ENCODE measurements at regions not wholly inside any gene's neighbourhood (a gene's known extent, or its start where the extent isn't known, plus 50 kb on each side); places are given as distances from the start of the nearest gene placed in this dataset.

GRCh38 chr14:105899657-105900397 lies 373.4 kb downstream of the TMEM121 start:
- no peak for TF ChIP-seq ARNTL (CRISPR knock-in tag; IDR thresholded peaks at IDR 0.05; ENCODE audit: borderline replicate concordance, low read depth)
- TF ChIP-seq TCF4 (CRISPR knock-in tag; IDR thresholded peaks at IDR 0.05; ENCODE audit: borderline replicate concordance) = no peak
- TF ChIP-seq POU6F1 (CRISPR knock-in tag; IDR thresholded peaks at IDR 0.05; ENCODE audit: borderline replicate concordance, low read depth) = no peak
- no peak for TF ChIP-seq ZNF565 (CRISPR knock-in tag; conservative IDR thresholded peaks at IDR 0.05; ENCODE audit: low read depth)
- no peak for TF ChIP-seq PATZ1 (CRISPR knock-in tag; IDR thresholded peaks at IDR 0.05; ENCODE audit: borderline replicate concordance)
- no peak for TF ChIP-seq CSRNP3 (CRISPR knock-in tag; IDR thresholded peaks at IDR 0.05)
- ATAC-seq = no peak

GRCh38 chr14:105900398-105901160 lies 374.2 kb downstream of the TMEM121 start:
- TF ChIP-seq TCF4 (CRISPR knock-in tag; IDR thresholded peaks at IDR 0.05; ENCODE audit: borderline replicate concordance) = no peak
- no peak for TF ChIP-seq ZFP30 (CRISPR knock-in tag; IDR thresholded peaks at IDR 0.05)
- no peak for TF ChIP-seq ZNF8 (CRISPR knock-in tag; IDR thresholded peaks at IDR 0.05)
- no peak for TF ChIP-seq OSR1 (CRISPR knock-in tag; IDR thresholded peaks at IDR 0.05)
- TF ChIP-seq TOX (CRISPR knock-in tag; IDR thresholded peaks at IDR 0.05; ENCODE audit: borderline replicate concordance) = no peak
- TF ChIP-seq POU6F1 (CRISPR knock-in tag; IDR thresholded peaks at IDR 0.05; ENCODE audit: borderline replicate concordance, low read depth) = no peak
- TF ChIP-seq CSRNP3 (CRISPR knock-in tag; IDR thresholded peaks at IDR 0.05) = no peak
- no peak for TF ChIP-seq ESRRG (CRISPR knock-in tag; IDR thresholded peaks at IDR 0.05)
- no peak for TF ChIP-seq ZFP3 (CRISPR knock-in tag; IDR thresholded peaks at IDR 0.05)
- no peak for TF ChIP-seq RARB (CRISPR knock-in tag; IDR thresholded peaks at IDR 0.05)
- no peak for TF ChIP-seq ZC3H10 (CRISPR knock-in tag; IDR thresholded peaks at IDR 0.05)
- TF ChIP-seq BACH2 (CRISPR knock-in tag; IDR thresholded peaks at IDR 0.05; ENCODE audit: borderline replicate concordance) = no peak
- no peak for TF ChIP-seq ZNF70 (CRISPR knock-in tag; IDR thresholded peaks at IDR 0.05)
- no peak for TF ChIP-seq SNAI2 (CRISPR knock-in tag; IDR thresholded peaks at IDR 0.05)
- no peak for TF ChIP-seq PATZ1 (CRISPR knock-in tag; IDR thresholded peaks at IDR 0.05; ENCODE audit: borderline replicate concordance)
- ATAC-seq = no peak

GRCh38 chr14:105901226-105901625 lies 374.8 kb downstream of the TMEM121 start:
- no peak for TF ChIP-seq ZFP3 (CRISPR knock-in tag; IDR thresholded peaks at IDR 0.05)
- TF ChIP-seq ZNF565 (CRISPR knock-in tag; conservative IDR thresholded peaks at IDR 0.05; ENCODE audit: low read depth) = no peak
- no peak for TF ChIP-seq GLIS3 (CRISPR knock-in tag; IDR thresholded peaks at IDR 0.05)
- TF ChIP-seq TOX (CRISPR knock-in tag; IDR thresholded peaks at IDR 0.05; ENCODE audit: borderline replicate concordance) = no peak
- no peak for TF ChIP-seq ZC3H10 (CRISPR knock-in tag; IDR thresholded peaks at IDR 0.05)
- no peak for TF ChIP-seq TCF4 (CRISPR knock-in tag; IDR thresholded peaks at IDR 0.05; ENCODE audit: borderline replicate concordance)
- TF ChIP-seq ZFP30 (CRISPR knock-in tag; IDR thresholded peaks at IDR 0.05) = no peak
- no peak for TF ChIP-seq ARNTL (CRISPR knock-in tag; IDR thresholded peaks at IDR 0.05; ENCODE audit: borderline replicate concordance, low read depth)
- TF ChIP-seq PATZ1 (CRISPR knock-in tag; IDR thresholded peaks at IDR 0.05; ENCODE audit: borderline replicate concordance) = no peak
- TF ChIP-seq BACH2 (CRISPR knock-in tag; IDR thresholded peaks at IDR 0.05; ENCODE audit: borderline replicate concordance) = no peak
- TF ChIP-seq ZNF8 (CRISPR knock-in tag; IDR thresholded peaks at IDR 0.05) = no peak
- TF ChIP-seq CREB5 (CRISPR knock-in tag; IDR thresholded peaks at IDR 0.05; ENCODE audit: low read depth) = no peak
- ATAC-seq = no peak
